Naive B cell (primary cell): ENCODE measurements at regions not wholly inside any gene's neighbourhood (a gene's known extent, or its start where the extent isn't known, plus 50 kb on each side); places are given as distances from the start of the nearest gene placed in this dataset.

ENCODE experiments used
- ATAC-seq, 2 donors: fragments of 150-1000 bp; cut with Tn5 transposase; 2 replicates each; pipeline ENCODE4 v1.10.0; 2021; ENCODE audit warnings: low read depth in 2 of 2, mild to moderate bottlenecking in 2 of 2, moderate library complexity in 2 of 2
- DNase-seq: peaks from one replicate; pipeline ENCODE4 v3.0.0; 2022
- H3K27ac Mint-ChIP-seq, 6 donors: one replicate each; pipeline ENCODE4 v1.8.0; 2020 to 2022; ENCODE audit warnings: mild to moderate bottlenecking in 6 of 6, mixed read lengths in 6 of 6, moderate library complexity in 5 of 6, inconsistent platforms in 2 of 6
- H3K27me3 Mint-ChIP-seq, 3 donors: one replicate each; pipeline ENCODE4 v1.8.0; 2021 to 2022; ENCODE audit warnings: mixed read lengths in 3 of 3, mild to moderate bottlenecking in 1 of 3
- H3K36me3 Mint-ChIP-seq, 2 donors: one replicate each; pipeline ENCODE4 v1.8.0; 2020 to 2022; ENCODE audit warnings: mixed read lengths in 2 of 2, inconsistent platforms in 1 of 2, mild to moderate bottlenecking in 1 of 2
- H3K4me1 Mint-ChIP-seq, 3 donors: one replicate each; pipeline ENCODE4 v1.8.0; 2020 to 2022; ENCODE audit warnings: mixed read lengths in 3 of 3, inconsistent platforms in 1 of 3, mild to moderate bottlenecking in 1 of 3, moderate library complexity in 1 of 3
- H3K4me3 Mint-ChIP-seq, 8 donors: one replicate each; pipeline ENCODE4 v1.8.0; 2020 to 2022; ENCODE audit warnings: mild to moderate bottlenecking in 8 of 8, mixed read lengths in 8 of 8, moderate library complexity in 8 of 8, inconsistent platforms in 2 of 8
- H3K9me3 Mint-ChIP-seq, 7 donors: one replicate each; pipeline ENCODE4 v1.8.0; 2020 to 2022; ENCODE audit warnings: mixed read lengths in 7 of 7, mild to moderate bottlenecking in 5 of 7, inconsistent platforms in 2 of 7, moderate library complexity in 1 of 7

GRCh38 chr1:47562799-47563198, 125.0 kb downstream of the FOXD2 start:
- no peak overlapping the region for H3K4me3 Mint-ChIP-seq
- H3K4me1 Mint-ChIP-seq = peaks cover 3 to 8% (median 6%) of the 10 kb centered on the region in 3 donors
- no peak for ATAC-seq
- H3K27ac Mint-ChIP-seq = no peak overlapping the region
- H3K36me3 Mint-ChIP-seq = no peaks in the 10 kb centered on the region
- DNase-seq = no peak
- no peaks in the 10 kb centered on the region for H3K27me3 Mint-ChIP-seq
- no peaks in the 10 kb centered on the region for H3K9me3 Mint-ChIP-seq

- Mint-ChIP-seq H3K27me3 (no peaks in the 10 kb centered on the region), H3K4me1 (peaks cover 3 to 8% (median 6%) of the 10 kb centered on the region in 3 donors), H3K9me3 (no peaks in the 10 kb centered on the region), H3K4me3 (no peak overlapping the region), H3K27ac (no peak overlapping the region), H3K36me3 (no peaks in the 10 kb centered on the region)
- ATAC-seq = no peak
- no peak for DNase-seq
These were observed 125.4 kb downstream of the FOXD2 start for GRCh38 chr1:47563201-47563600.

GRCh38 chr1:47564570-47564969, 126.7 kb downstream of the FOXD2 start:
- peak overlapping the region in 1 of 6 donors; percentile 24 for H3K27ac Mint-ChIP-seq
- no peaks in the 10 kb centered on the region for H3K9me3 Mint-ChIP-seq
- no peak for ATAC-seq
- DNase-seq = no peak
- H3K27me3 Mint-ChIP-seq = no peaks in the 10 kb centered on the region
- H3K4me3 Mint-ChIP-seq = no peak overlapping the region
- H3K4me1 Mint-ChIP-seq = peaks cover 3 to 8% (median 6%) of the 10 kb centered on the region in 3 donors
- no peaks in the 10 kb centered on the region for H3K36me3 Mint-ChIP-seq

- no peak overlapping the region for H3K4me3 Mint-ChIP-seq
- peaks cover 0 to under 1% (median 0%) of the 10 kb centered on the region in 3 donors for H3K27me3 Mint-ChIP-seq
- H3K4me1 Mint-ChIP-seq = peaks cover 3 to 8% (median 6%) of the 10 kb centered on the region in 3 donors
- no peak overlapping the region for H3K27ac Mint-ChIP-seq
- no peak for DNase-seq
- H3K9me3 Mint-ChIP-seq = no peaks in the 10 kb centered on the region
- no peaks in the 10 kb centered on the region for H3K36me3 Mint-ChIP-seq
- no peak for ATAC-seq
These were observed 127.2 kb downstream of the FOXD2 start for GRCh38 chr1:47565092-47565491.

GRCh38 chr1:47565676-47566075, 127.8 kb downstream of the FOXD2 start:
- Mint-ChIP-seq H3K4me1 (peaks cover 3 to 8% (median 6%) of the 10 kb centered on the region in 3 donors), H3K36me3 (no peaks in the 10 kb centered on the region), H3K9me3 (no peaks in the 10 kb centered on the region), H3K27me3 (peaks cover 0 to 6% (median 0%) of the 10 kb centered on the region in 3 donors), H3K4me3 (no peak overlapping the region), H3K27ac (no peak overlapping the region)
- DNase-seq = no peak
- ATAC-seq = no peak

GRCh38 chr1:47568763-47569162, 130.9 kb downstream of the FOXD2 start:
- no peaks in the 10 kb centered on the region for H3K9me3 Mint-ChIP-seq
- H3K36me3 Mint-ChIP-seq = no peaks in the 10 kb centered on the region
- peaks cover 0 to 6% (median 3%) of the 10 kb centered on the region in 3 donors for H3K4me1 Mint-ChIP-seq
- peak overlapping the region in 1 of 8 donors; percentile 26 for H3K4me3 Mint-ChIP-seq
- no peak for DNase-seq
- no peak for ATAC-seq
- H3K27ac Mint-ChIP-seq = no peak overlapping the region
- peaks cover 0 to 12% (median 0%) of the 10 kb centered on the region in 3 donors for H3K27me3 Mint-ChIP-seq

- ATAC-seq = no peak
- Mint-ChIP-seq H3K4me1 (peaks cover 0 to 3% (median 2%) of the 10 kb centered on the region in 3 donors), H3K27ac (no peak overlapping the region), H3K27me3 (peaks cover 0 to 15% (median 0%) of the 10 kb centered on the region in 3 donors), H3K4me3 (peak overlapping the region in 1 of 8 donors; percentile 26), H3K9me3 (no peaks in the 10 kb centered on the region), H3K36me3 (no peaks in the 10 kb centered on the region)
- no peak for DNase-seq
These were observed 131.4 kb downstream of the FOXD2 start for GRCh38 chr1:47569261-47569660.

- peaks cover 0 to 15% (median 0%) of the 10 kb centered on the region in 3 donors for H3K27me3 Mint-ChIP-seq
These were observed 132.0 kb downstream of the FOXD2 start for GRCh38 chr1:47569681-47570470.

GRCh38 chr1:47571161-47571560, 133.3 kb downstream of the FOXD2 start:
- no peaks in the 10 kb centered on the region for H3K9me3 Mint-ChIP-seq
- no peak overlapping the region for H3K4me3 Mint-ChIP-seq
- no peaks in the 10 kb centered on the region for H3K36me3 Mint-ChIP-seq
- peaks cover 0 to 15% (median 0%) of the 10 kb centered on the region in 3 donors for H3K27me3 Mint-ChIP-seq
- no peak for ATAC-seq
- H3K27ac Mint-ChIP-seq = no peak overlapping the region
- H3K4me1 Mint-ChIP-seq = no peaks in the 10 kb centered on the region
- no peak for DNase-seq

More at GRCh38 chr1:47569681-47570470, 132.0 kb downstream of the FOXD2 start:
- H3K4me3 Mint-ChIP-seq = no peak overlapping the region
- H3K36me3 Mint-ChIP-seq = no peaks in the 10 kb centered on the region
- H3K9me3 Mint-ChIP-seq = no peaks in the 10 kb centered on the region
- H3K4me1 Mint-ChIP-seq = no peaks in the 10 kb centered on the region
- no peak overlapping the region for H3K27ac Mint-ChIP-seq
- ATAC-seq = no peak
- no peak for DNase-seq

- Mint-ChIP-seq H3K27me3 (peaks cover 0 to 17% (median 0%) of the 10 kb centered on the region in 3 donors), H3K4me3 (no peak overlapping the region), H3K4me1 (no peaks in the 10 kb centered on the region), H3K36me3 (no peaks in the 10 kb centered on the region), H3K9me3 (no peaks in the 10 kb centered on the region), H3K27ac (peak overlapping the region in 1 of 6 donors; percentile 21)
- DNase-seq = no peak
- no peak for ATAC-seq
These were observed 134.1 kb downstream of the FOXD2 start for GRCh38 chr1:47571952-47572351.

GRCh38 chr1:47572731-47573430, 135.0 kb downstream of the FOXD2 start:
- no peak for ATAC-seq
- H3K9me3 Mint-ChIP-seq = no peaks in the 10 kb centered on the region
- H3K4me1 Mint-ChIP-seq = no peaks in the 10 kb centered on the region
- H3K27ac Mint-ChIP-seq = no peak overlapping the region
- DNase-seq = no peak
- H3K27me3 Mint-ChIP-seq = peaks cover 0 to 24% (median 0%) of the 10 kb centered on the region in 3 donors
- H3K36me3 Mint-ChIP-seq = no peaks in the 10 kb centered on the region
- H3K4me3 Mint-ChIP-seq = no peak overlapping the region

- DNase-seq (no peak), ATAC-seq (no peak)
- Mint-ChIP-seq H3K9me3 (no peaks in the 10 kb centered on the region), H3K27ac (no peak overlapping the region), H3K4me1 (no peaks in the 10 kb centered on the region), H3K36me3 (no peaks in the 10 kb centered on the region), H3K4me3 (no peak overlapping the region), H3K27me3 (peaks cover 0 to 29% (median 0%) of the 10 kb centered on the region in 3 donors)
These were observed 136.8 kb downstream of the FOXD2 start for GRCh38 chr1:47574451-47575165.

- DNase-seq (no peak), ATAC-seq (no peak)
- no peaks in the 10 kb centered on the region for H3K4me1 Mint-ChIP-seq
- no peak overlapping the region for H3K4me3 Mint-ChIP-seq
- no peak overlapping the region for H3K27ac Mint-ChIP-seq
- no peaks in the 10 kb centered on the region for H3K36me3 Mint-ChIP-seq
- H3K9me3 Mint-ChIP-seq = no peaks in the 10 kb centered on the region
- H3K27me3 Mint-ChIP-seq = peaks cover 0 to 21% (median 0%) of the 10 kb centered on the region in 3 donors
These were observed 138.3 kb downstream of the FOXD2 start for GRCh38 chr1:47575855-47576757.
